Umbilical cord (tissue), 1 donor: ENCODE measurements at regions not wholly inside any gene's neighbourhood (a gene's known extent, or its start where the extent isn't known, plus 50 kb on each side); places are given as distances from the start of the nearest gene placed in this dataset.
A peak's percentile ranks its signal among the peaks of the same experiment; 100 is the strongest.

Experiments used
- DNase-seq: peaks from one replicate; pipeline ENCODE4 v3.0.0-alpha.2; 2015; ENCODE audit warnings: low spot score

DNA sequence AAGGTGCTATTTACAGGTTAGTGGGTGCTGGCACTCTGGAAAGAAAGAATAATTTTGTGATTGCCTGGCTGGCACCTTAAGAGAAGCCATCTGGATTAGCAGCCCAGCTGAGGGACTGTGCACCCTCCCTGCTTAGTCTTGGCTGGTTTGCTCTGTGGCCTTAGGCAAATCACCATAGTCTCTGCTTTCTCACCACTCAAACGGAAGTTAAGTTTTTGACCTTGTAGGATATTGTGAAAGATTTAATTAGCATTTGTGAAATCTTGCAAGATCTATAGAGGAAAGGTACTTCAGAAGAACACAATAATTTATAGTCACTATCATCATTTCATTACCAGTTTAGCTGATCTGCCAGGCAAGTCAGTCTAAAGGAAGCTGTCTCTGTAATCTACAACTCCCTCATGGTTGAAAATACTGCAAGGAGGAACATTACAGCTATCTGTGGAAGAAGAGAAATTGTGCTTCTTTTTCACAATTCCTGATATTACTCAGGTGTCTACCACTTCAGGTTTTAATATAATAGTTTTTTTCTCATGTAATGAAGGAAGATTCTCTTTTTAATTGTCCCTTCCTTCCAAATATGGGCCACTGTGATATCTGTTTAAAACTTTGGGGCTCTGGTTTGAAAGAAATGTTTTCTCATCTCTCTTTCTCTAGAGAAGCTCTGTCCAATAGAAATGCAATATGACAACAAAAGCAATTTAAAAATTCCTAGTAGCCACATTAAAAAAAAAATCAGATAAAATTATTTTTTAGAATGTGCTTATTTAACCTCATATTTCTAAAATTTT, 219.6 kb downstream of the PTEN start:
- no peak for DNase-seq

DNA sequence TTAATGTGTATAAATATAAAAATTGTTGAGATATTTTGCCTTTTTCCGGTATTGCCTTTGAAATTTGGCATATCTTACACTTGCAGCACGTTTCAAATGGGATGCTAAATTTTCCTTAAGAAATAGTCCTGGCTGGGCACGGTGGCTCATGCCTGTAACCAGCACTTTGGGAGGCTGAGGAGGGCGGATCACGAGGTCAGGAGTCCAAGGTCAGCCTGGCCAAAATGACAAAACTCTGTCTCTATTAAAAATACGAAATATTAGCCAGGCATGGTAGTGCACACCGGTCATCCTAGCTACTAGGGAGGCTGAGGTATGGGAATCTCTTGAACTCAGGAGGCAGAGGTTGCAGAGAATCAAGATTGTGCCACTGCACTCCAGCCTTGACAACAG, 220.2 kb downstream of the PTEN start:
- no peak for DNase-seq

DNA sequence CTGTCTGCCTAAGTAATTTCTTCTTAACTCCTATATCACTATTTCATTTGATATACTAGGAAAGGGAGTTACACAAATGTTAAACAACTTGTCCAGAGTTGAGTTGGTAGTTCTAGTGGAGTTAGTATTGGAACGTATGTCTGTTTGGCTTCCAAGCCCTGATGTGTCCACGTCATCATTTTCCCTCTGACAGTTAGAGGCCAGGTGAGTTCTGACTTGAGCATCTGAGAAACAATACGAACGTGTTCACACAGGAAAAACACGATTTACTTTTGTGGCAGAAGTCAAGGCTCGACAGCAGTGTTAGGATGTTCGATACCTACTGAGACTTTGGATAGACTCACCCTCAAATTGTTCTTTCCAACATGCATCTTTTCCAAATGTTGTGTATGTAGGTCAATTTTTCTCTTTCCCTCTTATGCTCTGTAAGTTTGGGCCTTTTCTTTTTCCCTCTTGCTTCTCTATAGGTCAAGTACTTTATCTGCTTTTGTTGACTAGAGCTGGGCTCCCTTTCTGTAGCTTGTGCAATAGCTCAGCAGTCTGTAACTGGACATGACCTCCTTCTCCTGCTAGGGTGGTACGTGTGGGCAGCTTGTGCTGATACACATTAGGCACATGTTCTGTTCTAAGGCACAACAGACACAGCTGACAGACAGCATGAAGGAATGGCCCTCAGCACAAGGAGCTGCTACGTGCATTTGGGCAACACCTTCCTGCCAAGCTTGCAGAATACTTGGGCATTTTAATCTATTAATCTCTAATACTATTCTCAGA, 222.9 kb downstream of the PTEN start:
- DNase-seq, result no peak

DNA sequence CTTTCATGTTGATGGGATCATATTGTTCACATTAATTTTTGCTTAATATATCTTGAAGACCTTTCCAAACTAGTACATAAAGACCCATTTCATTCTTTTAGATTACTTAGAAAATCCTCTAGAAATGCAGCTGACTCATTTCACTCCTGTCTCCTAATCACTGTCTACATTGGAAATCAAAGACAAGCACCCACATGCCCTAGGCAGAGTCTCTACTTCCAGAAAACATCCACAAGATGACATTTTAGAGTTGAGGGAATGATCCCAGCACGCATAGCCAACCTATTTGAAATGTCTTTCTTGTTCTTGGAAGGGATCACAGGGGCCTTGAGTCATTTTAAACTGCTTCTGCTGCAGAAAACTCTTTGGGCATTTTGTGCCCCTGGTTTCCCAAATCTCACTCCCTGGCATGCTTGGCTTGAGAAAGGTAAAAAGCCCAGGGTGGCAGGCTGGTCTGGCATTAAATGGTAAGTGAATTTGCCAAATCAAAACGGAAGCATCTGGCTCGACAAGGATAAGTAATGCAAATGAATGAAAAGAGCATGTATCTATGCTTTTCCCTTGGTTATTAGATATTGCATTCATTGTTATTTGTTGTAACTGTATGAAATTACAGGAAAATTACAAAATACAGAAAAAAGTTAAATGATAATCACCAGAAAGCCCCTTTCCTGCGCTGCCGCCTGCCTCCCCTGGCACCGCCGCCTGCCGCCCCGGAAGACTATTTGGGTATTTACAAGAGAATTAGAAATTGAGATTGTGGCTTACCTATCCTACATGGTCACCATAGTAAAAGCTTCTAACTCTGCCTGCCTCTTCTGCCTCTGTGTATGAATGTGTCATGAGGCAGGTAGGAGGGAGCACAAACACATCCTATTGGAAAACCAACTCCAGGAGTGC, 225.3 kb downstream of the PTEN start:
- DNase-seq, result no peak

DNA sequence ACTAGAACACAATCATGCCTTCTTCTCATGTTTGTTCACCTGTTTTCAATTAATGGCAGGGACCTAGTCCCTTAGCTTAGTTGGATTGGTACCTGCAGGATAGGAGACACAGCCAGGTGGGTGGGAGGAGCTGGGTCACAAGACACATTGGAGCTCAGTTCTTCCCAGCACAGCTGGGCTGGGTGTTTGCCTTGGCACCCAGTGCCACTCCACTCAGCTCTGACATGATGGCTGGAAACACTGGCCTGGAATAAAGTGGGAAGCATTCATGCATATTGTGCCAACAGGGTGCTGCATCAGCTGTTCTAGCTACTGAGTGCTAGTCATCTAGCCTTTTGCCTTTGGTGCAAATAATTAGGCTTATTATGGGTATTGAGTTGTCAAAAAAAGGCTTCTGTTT, 226.1 kb downstream of the PTEN start:
- DNase-seq, result no peak

DNA sequence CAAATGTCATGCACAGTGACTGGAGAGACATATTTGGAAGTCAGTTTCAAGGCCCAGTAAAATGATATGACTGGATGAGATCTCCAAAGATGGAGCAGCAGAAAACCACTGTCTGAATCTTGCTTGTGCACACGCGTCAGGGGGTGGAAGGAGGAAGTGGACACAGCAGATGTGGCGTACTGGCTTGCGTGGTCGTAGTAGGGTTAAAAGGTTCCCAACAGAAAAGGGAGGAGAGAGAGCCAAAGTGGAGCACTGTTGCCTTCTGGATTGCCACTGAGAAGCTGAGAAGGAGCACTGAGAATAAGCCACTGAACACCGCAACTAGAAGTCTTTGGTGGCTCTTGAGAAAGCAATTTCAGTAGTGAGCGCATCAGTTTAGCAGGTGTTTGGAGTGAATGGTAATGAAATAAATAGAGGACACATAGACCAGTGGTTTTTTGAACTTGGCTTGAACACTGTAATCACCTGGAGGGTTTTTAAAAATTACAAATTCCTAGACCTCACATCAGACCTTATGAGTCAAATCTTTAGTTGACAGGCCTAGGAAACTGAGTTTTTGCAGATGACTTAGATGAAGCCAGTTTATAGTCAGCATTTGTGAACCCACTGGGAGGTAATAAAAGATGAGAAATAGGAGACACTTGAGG, 227.3 kb downstream of the PTEN start:
- DNase-seq, result no peak

DNA sequence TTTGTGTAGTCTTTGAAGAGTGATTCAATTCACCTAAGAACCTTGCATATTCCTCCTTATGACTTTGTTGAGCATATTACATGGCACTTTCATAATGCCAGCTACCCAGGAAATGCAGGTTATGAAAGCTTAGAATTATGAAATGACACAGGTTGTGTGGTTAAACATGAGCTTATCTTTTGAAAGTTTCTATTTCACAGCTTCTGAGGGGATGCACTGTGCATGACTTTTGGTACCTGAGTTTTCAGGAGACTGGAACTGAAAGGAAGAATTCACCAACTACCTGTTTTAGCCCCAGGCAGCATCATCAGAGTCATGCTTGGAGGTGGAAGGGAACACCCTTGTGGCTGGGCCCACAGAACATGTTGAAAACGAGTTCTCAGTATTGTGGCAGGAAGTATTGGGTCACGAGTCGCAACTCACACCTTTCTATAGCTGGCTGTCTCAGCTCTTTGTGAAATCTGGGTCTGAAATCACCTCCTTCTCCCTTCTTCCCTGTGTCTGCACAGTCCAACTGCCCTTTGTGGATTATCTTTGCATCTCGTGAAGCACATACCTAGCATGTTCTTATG, 228.2 kb downstream of the PTEN start:
- DNase-seq, result peak; percentile 36

DNA sequence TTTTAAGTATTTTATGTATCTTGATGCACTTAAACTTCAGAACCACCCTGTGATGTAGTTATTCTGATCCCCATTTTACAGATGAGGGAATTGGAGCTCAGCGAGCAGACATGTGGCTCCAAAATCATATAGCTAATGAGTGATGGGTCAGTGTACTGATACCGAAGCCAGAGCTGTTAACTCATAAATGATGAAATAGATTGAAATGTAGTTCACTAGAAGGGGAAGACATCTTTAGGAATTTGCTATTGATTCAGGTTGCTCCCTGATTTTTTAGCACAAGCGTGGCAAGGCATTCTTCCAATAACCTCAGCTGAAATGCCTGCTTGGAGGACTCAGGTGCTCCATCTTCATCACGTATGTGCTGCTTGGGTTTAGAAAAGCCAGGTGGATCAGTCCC, 228.8 kb downstream of the PTEN start:
- no peak for DNase-seq

DNA sequence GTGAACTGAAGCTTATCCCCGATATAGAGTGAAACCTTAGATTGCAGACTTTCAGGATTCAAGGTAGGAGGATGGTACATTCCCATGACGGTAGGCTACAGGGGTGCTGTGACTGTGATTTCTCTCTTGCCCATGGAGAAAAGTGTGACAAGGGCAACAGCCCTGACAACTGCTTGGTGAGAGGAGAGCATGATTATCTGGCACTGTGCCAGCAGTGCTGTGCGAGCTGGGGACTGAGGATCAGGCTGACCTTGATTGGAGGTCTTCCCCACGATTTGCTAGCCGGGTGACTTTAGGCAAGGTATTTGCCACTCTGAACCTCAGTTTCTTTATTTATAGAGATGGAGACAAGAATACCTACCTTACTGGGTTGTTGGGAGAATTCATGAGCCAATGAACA, 229.5 kb downstream of the PTEN start:
- DNase-seq, result no peak

DNA sequence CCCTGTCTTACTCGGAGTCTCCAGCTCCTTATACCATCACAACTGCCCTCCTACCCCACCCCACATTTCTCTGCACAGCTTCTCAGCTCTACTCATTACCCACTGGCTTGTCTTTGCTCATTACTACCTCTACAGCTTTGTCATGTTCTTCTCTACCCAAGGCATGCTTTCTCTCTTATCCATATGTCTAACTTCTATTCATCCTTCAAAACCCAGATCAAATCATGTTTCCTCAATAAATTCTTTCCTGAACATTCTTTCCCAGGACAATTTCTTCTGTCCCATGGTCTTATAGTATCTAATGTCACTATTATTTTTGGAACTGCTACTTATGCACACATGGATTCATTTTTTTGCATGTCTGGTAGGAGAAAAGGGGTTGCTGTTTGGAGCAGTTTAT, 231.4 kb downstream of the PTEN start:
- no peak for DNase-seq

DNA sequence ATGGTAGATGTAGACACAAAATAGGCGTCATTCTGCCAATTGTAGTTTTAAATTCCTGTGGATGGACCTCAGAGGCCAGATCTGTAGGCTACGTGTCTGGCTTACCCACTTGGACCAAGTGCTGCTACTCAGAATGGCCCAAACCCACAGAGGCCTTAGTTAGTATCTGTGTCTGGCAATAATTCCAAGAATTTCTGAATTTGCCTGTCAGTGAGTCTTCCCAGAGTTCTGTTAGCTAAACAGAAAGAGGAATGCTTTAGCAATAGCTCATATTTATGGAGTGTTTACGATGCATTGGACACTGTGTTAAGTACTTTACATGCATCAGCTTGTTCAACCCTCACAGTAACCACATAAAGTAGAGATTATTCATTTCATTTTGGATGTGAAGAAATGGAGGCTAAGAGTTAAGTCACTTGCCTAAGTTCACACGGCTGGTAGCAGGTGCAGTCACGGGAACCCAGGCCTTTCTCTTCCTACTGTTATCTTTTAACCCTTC, 231.8 kb downstream of the PTEN start:
- peak; percentile 96 for DNase-seq

DNA sequence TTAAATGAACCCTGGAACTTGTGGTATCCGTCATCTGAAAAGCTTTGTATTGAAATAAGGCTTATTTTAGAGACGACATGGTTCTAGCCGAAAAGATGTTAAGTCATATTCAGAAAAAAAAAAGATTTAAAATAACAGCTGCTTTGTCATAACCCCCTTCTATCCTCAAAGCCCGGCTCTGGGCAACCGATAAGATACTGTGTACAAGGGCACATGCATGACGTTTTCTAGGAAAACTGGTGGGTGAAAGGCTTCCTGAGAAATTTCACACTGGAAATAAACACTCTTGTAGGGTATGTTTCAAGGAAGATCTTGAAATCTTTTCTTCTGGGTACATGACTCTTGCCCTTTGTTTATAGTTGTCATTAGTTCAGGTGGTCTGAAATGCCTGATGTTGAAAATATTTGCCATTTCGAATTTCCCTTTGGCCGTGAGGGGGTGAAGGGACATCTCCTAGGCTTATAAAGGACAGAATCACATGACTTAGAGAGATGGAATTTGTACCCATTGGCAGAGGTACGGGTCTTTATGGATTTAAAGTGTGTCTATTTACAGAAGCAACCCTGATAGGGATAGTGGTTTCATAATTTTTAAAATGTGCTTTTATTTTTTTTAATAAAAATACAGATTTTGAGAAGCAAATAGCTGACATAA, 232.5 kb downstream of the PTEN start:
- DNase-seq, result no peak

DNA sequence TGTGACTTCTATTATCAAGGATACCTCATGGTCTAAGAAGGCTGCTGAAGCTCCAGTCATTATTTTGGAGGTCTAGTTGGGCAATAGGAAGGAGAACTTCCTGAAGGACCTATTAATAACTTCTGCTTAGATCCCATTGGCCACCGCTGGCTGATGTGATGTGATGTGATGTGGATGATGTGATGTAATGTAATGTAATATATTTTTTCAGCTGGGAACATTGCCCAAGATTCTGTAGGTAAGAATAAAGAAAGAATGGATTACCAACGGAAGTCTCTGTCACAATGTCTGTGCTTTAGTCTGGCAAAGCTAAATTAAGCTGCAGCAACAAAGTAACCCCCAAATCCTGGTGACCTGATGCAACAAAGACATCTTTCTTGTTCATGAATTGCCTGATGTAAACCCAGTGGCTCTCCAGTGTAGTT, 233.7 kb downstream of the PTEN start:
- no peak for DNase-seq

DNA sequence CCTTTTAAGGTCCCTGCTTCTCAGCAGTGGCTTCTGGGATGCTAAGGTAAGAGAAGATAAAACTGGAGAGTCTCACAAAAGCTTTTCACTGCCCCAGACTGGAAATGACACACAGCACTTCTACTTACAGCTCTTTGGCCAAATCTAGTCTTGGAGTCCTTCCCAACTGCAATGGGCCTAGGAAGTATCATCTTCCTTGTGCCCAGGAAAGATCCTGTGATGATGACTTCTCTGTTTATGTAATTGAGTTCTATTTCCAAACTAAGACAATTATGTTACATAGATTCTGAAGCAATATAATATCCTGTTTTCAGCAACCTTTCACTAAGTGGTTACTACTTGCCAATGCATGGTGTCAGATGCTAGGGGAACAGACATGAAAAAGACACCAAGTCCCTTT, 234.1 kb downstream of the PTEN start:
- no peak for DNase-seq

DNA sequence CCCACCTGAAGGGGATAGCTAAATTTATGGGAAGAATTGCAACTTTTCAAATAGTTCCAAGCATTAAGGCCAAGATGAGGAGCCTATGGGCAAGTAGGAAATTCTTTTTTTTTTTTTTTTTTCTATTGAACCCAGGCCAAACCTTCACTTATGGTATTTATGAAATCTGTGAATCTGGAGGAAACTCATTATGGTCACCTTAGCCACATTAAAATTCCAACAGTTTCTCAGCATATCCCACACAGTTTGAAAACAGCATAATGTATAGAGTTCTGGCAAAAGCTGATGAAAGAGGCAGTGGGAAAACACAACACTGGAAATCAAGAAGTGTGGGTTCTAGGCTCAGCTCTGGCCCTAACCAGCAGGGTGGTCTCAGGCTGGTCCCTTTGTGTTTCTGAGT, 236.9 kb downstream of the PTEN start:
- DNase-seq, result no peak

DNA sequence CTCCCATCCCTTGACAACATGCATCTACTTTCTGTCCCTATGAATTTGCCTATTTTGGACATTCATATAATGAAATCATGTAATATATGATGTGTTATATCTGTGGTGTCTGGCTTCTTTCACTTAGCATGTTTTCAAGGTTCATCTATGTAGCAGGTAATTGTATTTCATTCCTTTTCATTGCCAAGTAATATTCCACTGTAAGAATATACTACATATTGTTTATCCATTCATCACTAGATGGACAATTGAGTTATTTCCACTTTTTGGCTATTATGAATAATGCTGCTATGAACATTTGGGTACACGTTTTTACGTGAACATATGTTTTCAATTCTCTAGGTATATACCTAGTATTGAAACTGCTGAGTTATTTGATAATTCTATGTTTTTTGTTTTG, 238.2 kb downstream of the PTEN start:
- no peak for DNase-seq

DNA sequence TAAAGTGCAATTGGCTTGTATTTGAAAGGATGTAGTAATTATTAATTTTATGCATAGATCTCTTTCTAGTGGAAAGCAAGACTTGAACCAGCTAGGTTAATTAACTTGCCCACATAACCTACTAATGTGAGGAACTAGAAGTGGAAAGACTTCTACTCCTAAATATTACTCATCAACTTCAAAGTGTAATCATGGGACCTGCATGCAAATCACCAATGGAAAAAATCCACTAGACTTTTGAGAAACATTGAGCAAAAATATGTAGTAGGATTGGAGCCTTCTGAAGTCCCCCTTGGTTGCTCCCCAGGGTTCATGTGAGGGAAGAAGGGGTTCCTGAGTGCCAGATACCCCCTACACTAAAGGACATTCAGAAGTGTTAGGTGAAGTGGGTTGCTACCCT, 240.2 kb downstream of the PTEN start:
- no peak for DNase-seq

DNA sequence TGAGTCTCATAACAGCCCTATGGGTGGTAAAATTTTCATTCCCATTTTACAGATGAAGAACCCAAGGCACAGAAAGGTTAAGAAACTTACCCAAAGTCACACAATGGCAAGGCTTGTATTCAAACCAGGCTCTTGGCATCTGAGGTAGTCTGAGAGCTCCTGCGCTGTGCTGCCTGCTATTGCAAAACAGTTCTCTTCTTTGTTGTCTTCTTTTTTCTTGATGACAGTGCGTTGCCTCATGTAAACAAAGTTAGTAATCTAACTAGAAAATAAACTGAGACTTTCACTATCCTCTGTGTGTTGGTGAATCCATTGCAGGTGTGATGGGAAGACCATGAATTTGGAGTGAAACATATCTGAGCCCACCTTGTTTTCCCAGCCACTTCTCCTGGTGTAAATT, 240.8 kb downstream of the PTEN start:
- no peak for DNase-seq

DNA sequence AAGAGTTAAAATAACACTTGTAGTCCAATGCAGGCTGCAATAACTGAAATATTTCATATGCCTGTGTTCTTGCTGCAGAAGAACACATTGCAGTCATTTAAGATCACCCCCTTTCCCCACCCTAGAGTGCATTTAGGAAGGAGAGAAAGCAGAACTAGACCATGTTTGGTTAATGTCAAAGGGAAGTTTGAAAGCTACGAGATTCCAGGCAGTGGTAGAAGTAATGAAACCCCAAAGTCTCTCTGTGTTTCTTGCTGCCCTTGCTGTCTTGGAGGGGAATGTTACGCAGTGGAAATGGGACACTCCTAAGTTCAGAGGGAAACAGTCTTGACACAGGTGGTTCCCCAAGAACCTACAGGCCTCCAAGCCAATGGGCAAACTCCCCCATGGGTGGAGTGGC, 242.9 kb downstream of the PTEN start:
- no peak for DNase-seq

DNA sequence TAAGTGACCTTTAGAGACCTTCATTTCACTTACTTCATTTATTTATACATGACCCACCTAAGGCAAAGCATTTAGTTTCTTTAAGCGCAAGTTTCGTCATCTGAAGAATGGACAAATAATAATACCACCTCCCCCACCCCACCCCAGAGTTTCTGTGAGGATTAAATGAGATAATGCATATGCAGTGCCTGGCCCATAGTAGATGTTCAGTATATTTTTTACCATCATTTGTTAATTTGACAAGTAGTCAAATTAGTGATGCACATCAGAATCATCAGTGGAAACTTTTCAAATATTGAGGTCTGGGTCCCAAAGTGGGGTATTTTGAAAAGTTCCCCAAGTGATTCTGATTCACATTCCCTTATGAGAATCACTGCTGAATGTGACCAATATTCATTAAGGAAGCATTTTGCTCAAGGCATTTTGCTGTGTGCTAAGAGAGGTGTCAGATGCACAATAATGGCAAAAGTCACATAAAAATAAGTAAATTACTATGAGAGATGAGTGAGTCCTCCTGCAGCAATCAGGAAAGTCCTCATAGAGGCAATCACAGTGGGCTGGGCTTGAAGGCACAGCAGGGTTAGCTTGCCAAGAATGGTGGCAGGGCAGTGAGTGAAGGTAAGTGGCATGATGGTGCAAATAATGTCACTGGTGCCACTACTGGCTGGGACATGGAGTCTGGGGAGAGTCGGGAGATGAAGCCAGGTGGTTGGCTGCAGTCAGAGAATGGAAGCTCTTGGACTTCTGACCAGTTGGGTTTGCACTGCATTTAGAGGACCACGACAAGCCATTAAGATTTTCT, 244.1 kb downstream of the PTEN start:
- no peak for DNase-seq
